HG03196 (cell line): ENCODE measurements at regions not wholly inside any gene's neighbourhood (a gene's known extent, or its start where the extent isn't known, plus 50 kb on each side); places are given as distances from the start of the nearest gene placed in this dataset.

Source experiments
- ATAC-seq: cut with Tn5 transposase; IDR thresholded peaks from one replicate; pipeline ENCODE4 v1.9.1; 2021; ENCODE audit not compliant: unreplicated experiment

DNA sequence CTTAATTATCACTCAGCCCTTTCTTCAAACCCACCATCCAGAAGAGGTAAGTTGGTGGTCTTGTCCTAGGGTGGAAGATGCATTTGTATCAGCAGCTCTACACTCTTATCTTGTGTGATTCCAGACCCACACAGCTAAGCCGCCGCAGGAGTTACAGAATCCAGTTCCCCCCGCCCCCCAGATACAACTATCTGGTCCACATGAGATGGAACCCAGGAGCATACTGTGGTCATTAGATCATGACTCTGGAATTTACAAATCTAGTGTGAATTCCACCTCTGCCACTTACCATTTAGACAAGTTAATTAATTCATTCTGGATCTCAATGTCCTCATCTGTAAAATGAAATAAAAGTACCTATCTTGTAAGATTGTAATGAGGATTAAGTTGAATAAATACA is 486.4 kb downstream of the BCL11A start:
- ATAC-seq = no peak

DNA sequence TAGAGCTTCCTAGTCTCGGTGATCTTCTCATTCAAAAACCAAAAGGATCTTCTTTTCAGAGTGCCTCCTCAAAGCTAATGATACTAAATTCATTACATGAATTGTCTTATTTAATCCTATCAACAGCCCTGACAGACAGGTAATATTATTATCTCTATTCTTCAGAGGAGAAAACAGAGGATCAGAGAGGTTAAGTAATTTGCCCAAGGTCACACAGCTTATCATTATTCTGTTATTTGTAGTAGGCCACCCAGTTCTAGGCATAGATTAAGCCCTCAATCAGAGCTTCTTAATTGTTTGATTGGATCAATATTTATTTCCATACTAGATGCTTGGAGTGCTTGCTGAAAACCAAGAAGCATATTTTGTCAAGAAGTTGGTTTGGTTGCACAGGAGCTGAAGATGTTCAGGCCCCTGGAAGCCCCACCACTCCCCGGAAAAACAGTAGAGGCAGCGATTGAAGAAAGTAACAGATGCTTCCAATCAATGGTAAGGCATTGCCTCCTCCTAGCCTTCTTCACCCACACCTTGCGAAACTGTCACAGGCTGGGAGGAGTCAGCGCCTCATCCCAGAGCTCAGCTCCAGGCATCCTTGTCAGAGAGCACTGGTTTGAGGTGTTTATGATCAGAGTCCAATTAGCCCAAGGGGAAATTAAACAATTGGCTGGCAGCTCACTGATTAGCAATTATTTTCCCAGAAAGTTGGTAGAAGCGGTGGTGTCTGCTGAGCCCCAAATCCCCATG is 487.2 kb downstream of the BCL11A start:
- ATAC-seq = no peak

DNA sequence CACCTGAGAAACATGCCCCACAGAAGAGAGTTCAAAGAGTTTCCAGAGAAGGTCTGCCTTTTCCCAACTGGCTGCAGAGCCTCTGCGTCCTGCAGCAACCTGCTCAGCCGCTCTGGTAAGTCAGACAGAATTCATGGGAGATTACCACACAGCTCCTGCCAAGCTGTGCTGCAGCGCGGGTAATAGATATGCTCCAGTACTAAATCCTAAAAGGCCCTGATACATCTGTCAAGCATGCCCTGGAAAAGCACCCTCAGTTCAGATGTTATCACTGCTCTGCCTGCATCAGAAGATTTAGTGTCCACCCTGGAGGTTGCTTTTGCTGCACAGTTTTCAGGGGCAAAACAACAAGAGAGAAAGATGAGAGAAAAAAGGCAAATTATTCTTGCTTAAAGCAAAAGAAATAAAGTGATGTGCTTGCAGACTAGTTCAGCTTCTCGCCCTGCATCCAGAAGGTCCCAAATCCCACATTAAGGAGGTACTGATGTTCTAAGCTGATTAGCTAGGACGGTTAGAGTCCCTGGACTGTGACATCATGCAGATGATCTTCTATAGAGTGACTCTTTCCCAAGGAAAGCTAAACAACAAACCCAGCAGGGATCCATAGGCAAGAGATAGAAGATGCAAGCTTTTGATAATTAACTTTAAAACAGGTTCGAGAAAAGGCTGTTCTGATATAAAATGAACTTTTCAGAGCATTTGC is 488.6 kb downstream of the BCL11A start:
- no peak for ATAC-seq

DNA sequence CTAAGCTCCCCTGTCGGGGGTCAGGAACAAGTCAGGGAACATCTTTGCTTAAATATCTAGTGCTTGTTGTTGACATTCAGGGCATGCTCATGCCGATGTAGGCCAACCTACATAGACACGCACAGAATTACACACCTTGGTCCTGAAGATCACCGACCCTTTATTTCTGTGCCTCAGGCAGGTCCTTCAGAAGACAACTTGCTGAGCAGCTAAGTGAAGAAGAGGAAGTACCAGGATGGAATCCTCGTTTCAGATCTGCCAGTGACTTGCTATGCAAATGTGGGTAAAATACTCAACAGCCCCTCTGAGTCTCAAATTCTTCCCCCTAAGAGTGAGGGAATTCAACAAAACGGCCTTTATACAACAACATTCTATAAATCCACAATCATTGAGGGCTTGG is 494.7 kb downstream of the BCL11A start:
- no peak for ATAC-seq

DNA sequence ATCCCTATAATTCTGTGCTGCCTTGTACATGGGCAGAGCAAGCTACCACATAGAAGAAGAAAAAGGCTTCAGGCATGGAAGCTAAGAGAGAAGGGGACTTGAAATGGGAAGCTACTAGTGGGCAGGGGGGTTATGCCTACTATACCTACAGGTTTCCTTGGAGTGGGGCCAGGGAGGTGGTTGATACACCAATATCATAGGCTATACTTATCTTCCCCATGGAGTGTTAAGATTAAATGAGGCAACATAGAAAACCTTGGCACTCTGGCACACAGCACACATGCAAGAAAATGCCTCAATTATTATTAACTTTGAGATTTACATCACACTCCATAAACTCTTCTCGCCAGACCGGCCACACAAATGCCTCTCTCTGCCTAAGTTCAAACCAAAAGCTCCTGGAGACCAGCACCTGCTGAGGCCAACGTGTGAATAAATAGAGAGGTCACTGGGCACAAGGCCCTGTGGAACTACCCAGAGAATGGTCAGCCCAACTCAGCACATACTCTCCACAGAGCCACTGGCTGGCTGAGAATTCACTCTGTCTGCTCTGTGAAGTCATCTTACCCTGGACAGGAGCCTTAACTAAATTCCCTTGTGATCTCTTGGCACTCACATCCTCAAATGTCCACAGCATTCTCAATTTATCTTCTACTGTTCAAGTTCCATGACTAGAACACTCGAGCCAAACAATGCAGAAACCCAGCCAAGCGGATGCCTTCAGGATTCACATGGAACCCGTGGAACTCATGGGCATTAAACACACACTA is 498.7 kb downstream of the BCL11A start:
- ATAC-seq = no peak

DNA sequence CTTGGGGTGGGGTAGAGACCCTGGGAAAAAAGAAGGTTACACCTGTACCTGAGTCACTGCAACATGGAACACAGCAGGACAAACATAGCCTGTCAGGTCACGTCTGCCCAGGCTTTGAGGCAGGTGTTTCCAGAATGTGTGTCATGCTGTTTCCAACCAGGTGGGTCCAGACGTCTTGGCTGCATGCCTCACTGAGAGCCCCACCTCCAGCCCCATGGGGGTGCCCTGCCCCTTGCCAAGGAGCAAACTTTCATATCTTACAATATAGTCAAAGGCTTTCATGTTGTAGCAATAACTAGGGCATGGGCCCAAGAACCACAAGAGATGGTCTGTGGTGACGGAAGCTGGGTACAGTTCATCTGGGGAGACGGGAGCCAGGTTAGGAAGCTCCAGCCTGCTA is 499.7 kb downstream of the BCL11A start:
- no peak for ATAC-seq

DNA sequence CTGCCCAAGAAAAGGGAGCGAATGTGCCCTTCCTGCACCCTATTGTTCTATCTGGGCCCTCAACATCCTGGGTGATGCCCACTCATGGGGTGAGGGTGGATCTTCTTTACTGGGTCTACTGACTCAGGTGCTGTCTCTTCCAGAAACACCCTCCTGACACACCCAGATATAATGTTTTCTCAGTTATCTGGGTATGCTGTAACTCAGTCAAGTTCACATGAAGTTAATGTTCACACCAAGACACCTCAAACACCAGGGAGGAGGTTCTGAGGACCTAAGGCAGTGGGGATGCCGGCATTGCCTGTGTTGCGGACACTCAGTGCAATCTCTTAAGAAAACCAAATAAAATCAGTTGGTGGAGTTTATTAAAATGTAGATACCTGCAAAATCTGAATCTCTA is 500.9 kb downstream of the BCL11A start:
- no peak for ATAC-seq

DNA sequence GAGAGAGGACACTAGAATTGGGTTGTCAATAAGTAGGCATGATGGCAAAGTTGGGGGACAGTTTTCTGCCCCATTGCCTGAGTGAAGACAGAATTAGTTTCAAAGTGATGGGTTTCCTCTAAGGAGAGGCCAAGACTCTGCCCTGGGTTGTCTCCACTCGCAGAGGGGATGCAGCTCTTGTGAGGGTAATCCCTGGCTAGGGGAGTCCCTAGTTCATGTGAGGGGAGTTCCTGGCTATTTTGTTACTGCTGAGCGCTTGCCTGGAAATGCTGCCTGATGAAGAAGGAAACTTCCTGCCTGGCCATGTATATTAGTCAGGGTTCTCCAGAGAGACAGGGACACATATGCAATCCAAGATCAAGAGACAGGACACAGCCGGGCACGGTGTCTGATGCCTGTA is 501.5 kb downstream of the BCL11A start:
- no peak for ATAC-seq

DNA sequence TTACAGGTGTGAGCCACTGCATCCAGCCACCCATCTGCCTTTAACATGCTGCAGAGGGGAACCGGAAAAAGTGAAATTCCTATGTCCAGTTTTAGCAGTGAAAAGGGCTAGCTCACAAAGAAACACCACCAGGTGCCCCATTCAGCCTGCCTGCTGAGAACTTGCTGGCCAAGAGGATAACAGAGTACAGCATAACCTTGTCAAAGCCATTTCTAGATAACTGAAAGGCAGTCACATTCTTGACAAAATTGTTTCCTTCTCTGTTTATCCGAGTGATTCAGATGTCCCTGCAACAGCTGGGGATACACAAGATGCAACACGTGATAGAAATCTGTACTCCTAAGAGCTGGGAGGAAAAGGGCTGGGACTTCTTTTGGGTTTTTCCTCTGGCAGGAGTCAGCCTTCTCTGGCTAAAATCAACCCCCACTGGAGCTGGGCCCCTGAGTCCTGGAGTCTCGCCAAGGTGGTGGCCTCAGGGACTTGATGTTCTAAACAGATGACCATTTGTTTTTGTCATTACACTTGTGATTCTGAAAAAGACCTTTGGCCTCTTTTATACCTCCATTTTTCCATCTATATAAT is 505.4 kb downstream of the BCL11A start:
- ATAC-seq = no peak

DNA sequence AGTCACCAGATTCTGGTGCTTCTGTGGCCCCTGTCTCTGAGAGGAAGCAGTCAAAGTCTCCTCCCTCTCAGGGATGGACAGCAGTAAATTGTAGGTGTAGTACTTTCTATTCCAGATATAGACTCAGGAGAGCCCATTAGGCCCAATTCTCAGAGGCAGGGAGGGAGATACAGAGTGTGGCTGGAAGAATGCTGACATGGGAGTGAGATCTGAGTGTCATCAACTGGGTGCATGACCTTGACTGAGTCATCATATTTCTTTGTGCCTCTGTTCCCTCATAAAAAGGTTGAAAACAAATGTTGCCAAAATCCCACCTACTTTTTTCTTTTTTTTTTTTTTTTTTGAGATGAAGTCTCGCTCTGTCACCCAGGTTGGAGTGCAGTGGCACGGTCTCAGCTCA is 506.1 kb downstream of the BCL11A start:
- no peak for ATAC-seq

DNA sequence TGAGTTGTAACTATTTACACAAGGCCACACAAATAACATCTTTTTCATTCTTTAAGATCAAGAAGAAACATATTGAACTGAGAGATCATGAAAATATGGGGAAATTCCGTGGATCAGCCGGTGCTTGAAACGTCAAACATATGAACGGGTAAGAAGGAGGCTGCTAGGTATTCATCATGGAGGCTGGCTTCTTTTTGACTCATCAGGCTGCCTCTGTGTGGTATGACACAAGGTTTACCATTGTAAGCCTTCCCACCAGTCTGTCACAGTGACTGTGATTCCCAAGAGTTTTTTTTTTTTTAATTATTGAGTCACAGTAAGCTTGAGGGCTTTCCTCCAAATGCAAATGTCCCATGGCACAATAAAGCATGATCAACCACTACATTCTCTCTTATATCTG is 506.9 kb downstream of the BCL11A start:
- ATAC-seq = no peak

DNA sequence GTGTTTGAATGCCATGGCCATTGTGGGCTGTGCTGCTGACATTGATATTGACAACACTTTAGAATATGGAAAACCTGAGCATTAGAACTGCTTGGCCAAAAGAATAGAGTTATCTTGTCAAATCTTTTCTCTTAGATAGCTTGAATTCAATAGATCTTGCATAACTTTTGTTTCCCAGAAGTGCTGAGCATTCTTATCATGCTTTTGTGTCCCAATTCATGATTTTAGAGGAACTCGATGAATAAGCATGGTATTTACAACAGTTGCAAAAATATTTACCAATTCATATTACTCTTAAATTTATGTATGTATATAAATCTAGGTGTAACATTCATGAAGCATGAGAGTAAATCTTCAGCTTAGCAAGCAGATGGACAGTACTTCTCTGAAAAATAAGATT is 508.0 kb downstream of the BCL11A start:
- no peak for ATAC-seq

DNA sequence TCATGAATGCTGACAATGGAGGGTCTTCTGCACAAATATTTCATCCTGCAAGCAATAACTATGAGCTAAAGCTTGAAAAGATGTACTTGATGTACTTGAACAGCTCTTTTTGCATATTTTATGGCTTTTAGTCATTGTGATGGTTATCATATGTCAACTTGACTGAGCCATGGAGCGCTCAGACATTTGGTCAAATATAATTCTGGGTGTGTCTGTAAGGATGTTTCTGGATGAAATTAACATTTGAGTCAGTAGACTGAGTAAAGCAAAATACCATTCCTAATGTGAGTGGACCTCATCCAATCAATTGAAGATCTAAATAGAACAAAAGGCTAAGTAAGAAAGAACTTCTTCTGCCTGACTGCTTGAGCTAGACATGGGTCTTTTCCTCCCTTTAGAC is 509.0 kb downstream of the BCL11A start:
- no peak for ATAC-seq

DNA sequence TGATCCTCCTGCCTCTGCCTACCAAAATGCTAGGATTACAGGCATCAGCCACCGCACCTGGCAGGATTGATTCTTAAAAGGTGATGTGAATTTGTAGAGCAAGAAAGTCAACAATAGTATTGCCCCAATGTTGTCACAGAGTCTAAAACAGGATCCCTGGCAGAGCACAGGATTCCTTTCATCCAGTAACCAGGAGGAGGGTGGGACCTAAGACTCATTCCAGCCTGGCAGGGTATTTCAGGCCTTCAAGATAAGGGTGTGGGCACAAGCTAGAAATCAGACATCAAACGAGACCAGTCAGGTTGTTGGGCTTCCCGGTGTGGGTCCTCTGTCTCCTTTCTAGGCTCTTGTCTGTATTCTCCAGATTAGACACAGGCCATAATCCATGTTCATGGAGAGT is 511.4 kb downstream of the BCL11A start:
- no peak for ATAC-seq

DNA sequence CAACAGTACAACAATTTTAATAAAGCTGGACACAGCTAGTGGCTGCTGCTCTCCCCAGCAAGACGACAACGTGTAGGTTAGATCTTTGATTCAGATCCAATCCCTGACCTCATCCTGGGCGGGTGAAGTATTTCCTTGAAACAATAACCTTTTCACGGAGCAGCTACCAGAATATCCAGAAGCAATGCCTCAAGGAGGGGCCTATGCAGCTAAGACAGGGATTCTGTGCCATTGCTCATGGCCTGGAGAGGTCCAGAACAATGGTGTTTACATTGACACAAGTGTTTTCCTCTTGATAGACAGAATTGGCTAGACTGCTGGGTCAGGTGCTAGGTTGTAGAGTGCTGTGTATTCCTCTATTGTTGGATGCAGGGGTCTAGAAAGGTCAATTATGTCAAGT is 520.1 kb downstream of the BCL11A start:
- no peak for ATAC-seq

DNA sequence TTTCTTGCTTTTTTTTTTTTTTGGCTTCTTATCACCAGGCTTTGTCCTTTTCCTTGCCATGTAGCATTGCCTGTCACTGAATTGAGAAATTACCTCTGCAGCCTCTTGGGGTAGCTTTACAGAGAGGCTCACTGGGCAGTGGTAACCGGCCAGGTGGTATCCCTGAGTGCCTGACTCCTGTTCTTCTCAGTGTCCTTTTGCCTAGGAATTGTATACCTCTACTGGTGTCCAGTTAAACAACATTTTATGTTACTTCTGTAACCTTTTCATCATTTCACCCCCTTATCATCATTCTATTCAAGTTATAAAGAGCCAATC is 523.9 kb downstream of the BCL11A start:
- no peak for ATAC-seq

DNA sequence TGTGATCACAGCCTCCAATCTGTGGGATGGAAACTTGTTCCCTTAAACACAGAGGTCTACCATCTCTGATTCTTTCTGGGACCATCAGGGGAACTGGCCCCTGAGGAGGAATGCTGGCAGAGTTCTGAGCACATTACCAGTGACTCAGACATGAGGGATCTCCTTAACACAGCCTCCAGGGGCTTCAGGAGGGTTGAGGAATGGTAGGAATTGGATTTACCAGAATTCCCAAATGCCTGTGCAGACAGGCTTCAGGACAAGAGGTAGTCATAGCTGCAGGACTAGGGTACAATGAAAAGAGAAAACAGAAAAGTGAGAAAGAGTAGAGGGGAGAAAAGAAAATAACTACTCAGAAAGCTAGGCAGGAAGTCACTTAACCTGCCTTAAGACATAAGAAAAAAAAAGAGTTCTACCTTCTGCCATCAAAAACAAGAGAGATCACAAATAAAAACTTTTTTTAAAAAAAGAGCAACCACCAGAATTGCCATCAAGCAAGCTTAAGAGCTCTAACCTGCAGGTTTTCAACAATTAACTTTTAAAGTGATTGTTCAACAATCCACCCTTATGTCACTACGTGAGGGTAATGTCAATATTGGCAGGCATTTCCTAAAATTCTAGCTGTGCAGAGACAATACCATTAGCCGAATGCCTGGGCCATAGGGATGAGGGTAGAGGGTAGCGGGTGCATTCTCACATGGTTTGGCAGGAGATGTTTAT is 524.4 kb downstream of the BCL11A start:
- ATAC-seq = no peak

DNA sequence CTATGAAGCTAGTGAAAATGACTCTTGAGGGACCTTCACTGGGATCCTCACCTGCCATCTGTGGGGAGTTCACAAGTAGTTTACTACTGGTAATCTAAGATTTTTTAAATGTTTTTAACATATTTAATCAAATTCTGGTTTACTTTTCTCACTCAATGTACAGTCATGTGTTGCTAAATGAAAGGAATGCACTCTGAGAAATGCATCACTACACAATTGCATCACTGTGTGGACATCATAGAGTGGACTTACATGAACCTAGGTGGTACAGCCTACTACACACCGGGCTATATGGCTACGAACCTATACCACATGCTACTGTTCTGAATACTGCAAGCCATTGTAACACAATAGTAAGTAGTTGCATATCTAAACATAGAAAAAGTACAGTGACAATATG is 528.0 kb downstream of the BCL11A start:
- ATAC-seq = no peak

DNA sequence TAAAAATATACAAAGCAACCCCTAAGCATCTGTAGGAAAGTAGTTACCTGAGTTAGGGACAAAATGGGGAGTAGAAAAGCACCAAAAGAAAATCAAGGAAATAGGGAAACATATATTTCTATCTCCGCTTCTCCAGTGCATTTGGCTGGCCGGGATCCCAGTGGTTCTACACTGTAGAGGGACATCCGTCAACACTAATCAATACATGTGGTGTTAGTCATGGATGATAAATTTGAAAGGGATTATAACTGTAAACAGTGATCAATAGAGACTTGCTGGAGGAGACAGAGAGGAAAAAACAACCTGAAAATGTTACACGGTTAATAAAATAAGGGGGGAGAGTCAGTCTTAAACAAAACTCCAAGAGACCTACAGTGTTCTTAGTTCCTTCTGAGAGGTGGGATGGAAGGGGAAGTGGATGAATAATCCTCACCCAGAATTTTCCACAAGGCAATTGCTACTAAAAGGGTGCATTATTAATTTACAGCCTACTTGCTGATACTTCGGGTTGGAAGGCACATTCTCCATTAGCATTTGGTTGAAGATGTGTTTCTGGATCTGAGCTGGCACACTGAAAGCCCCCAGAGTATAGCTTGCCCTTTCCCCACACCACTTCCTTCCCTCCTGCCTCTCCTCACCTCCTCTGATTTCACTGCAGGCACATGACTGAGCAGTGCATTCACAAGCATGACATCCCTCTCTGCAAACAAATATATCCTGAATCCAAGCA is 530.0 kb downstream of the BCL11A start:
- no peak for ATAC-seq

DNA sequence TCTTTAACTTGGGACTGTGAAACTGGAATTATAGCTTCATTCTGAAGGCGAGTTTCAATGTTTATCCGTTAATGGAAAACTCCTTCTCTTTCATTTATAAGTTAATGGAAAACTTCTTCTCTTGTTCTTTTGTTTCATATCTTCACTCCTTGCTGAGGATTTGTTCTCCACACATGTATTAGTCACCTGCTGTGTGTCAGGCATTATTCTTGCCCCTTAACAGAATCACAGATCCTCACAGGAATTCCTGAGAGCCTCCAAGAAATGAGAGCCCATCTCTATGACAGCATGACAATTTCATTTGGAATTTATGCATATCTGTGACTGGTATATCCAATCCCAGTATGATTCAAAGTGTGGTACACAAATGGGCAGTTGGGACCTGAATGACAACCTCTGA is 545.8 kb downstream of the BCL11A start:
- ATAC-seq = no peak

DNA sequence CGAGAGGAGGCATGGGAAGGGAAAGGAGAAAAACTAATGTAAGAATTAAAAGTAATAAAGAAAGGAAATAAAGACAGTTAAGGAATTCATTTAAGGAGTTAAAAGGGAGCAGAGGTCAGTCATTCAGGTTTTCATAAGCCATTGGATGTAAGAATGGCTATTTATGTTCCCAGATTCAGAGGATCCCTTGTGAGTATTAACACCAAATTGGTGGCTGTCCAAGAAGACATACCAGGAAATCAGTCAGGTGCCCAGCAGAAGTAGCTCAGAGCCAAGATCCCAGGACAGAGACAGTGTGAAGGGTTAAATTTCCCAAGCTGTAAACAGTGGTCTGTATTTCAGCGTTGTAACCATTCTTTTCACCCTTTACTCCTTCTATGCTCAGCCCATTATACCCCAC is 550.4 kb downstream of the BCL11A start:
- ATAC-seq = no peak
